CMK (cell line): ENCODE measurements at regions not wholly inside any gene's neighbourhood (a gene's known extent, or its start where the extent isn't known, plus 50 kb on each side); places are given as distances from the start of the nearest gene placed in this dataset.

Source experiments
- DNase-seq: peaks from one replicate; pipeline ENCODE4 v3.0.0-alpha.2; 2010; ENCODE audit warnings: low read depth

GRCh38 chr9:97747201-97747965 lies 50.2 kb upstream of the XPA start:
- DNase-seq: no peak

- no peak for DNase-seq
Observed at GRCh38 chr9:97748525-97748924, 51.4 kb upstream of the XPA start.

GRCh38 chr9:97749928-97750327 lies 52.8 kb upstream of the XPA start:
- DNase-seq: no peak

- DNase-seq: no peak
Observed at GRCh38 chr9:97751531-97751930, 54.4 kb upstream of the XPA start.

GRCh38 chr9:97752274-97752673 lies 55.1 kb upstream of the XPA start:
- no peak for DNase-seq

GRCh38 chr9:97753364-97753763 lies 56.2 kb upstream of the XPA start:
- DNase-seq: no peak

- DNase-seq: no peak
Observed at GRCh38 chr9:97753975-97754374, 56.8 kb upstream of the XPA start.

- no peak for DNase-seq
Observed at GRCh38 chr9:97755618-97756267, 58.6 kb upstream of the XPA start.

GRCh38 chr9:97756991-97757390 lies 59.9 kb upstream of the XPA start:
- DNase-seq: no peak

GRCh38 chr9:97758334-97758916 lies 61.3 kb upstream of the XPA start:
- no peak for DNase-seq

- DNase-seq: no peak
Observed at GRCh38 chr9:97759581-97760288, 62.6 kb upstream of the XPA start.

- DNase-seq: no peak
Observed at GRCh38 chr9:97761056-97761598, 64.0 kb upstream of the XPA start.

GRCh38 chr9:97761879-97762278 lies 64.7 kb upstream of the XPA start:
- DNase-seq: no peak

- no peak for DNase-seq
Observed at GRCh38 chr9:97763874-97764273, 66.7 kb upstream of the XPA start.

- no peak for DNase-seq
Observed at GRCh38 chr9:97766092-97766491, 69.0 kb upstream of the XPA start.

GRCh38 chr9:97766610-97767009 lies 69.5 kb upstream of the XPA start:
- no peak for DNase-seq

- no peak for DNase-seq
Observed at GRCh38 chr9:97767891-97768290, 70.8 kb upstream of the XPA start.

GRCh38 chr9:97768746-97769145 lies 71.6 kb upstream of the XPA start:
- DNase-seq: no peak

- no peak for DNase-seq
Observed at GRCh38 chr9:97769208-97769607, 72.1 kb upstream of the XPA start.

GRCh38 chr9:97770808-97771372 lies 73.8 kb upstream of the XPA start:
- DNase-seq: no peak

GRCh38 chr9:97771641-97772040 lies 74.5 kb upstream of the XPA start:
- no peak for DNase-seq

GRCh38 chr9:97772145-97772544 lies 75.0 kb upstream of the XPA start:
- DNase-seq: no peak
